CD4-positive, alpha-beta T cell treated with Interferon gamma for 1 hour (primary cell): ENCODE measurements at regions not wholly inside any gene's neighbourhood (a gene's known extent, or its start where the extent isn't known, plus 50 kb on each side); places are given as distances from the start of the nearest gene placed in this dataset.
"Not testable (repeated sequence)": the region's sequence is repeated elsewhere in the genome, so short reads cannot be mapped to it uniquely, and the experiment has no call there.

Experiments
- DNase-seq: peaks from one replicate; pipeline ENCODE4 v3.0.0-alpha.2; 2020

DNA sequence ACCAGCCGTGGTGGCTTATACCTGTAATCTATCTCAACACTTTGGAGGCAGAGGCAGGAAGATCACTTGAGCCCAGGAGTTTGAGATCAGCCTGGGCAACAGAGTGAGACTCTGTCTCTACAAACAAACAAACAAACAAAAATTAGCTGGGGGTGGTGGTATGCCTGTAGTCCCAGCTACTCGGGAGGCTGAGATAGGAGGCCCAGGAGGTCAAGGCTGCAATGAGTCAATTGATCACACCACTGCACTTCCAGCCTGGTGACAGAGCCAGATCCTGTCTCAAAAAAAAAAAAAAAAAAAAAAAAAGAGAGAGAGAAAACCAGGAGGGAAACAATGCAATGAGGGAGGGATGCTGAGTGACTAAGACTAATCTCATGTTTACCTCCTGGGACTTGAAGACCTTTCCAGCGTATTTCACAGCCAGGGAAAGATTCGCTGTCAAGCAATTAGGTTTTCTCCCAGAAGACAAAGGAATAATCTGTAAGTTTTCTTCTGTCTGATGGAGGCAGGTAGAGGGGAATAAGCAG is 51.1 kb upstream of the MIER3 start:
- DNase-seq: no peak

DNA sequence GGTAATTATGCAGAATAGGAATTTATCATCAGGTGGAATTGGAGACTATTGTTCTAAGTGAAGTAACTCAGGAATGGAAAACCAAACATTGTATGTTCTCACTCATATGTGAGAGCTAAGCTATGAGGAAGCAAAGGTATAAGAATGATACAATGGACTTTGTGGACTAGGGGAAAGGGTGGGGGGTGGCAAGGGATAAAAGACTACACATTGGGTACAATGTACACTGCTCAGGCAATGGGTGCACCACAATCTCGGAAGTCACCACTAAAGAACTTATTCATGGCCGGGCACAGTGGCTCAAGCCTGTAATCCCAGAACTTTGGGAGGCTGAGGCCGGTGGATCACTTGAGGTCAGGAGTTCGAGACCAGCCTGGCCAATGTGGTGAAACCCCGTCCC is 51.6 kb upstream of the MIER3 start:
- not testable (repeated sequence) for DNase-seq

DNA sequence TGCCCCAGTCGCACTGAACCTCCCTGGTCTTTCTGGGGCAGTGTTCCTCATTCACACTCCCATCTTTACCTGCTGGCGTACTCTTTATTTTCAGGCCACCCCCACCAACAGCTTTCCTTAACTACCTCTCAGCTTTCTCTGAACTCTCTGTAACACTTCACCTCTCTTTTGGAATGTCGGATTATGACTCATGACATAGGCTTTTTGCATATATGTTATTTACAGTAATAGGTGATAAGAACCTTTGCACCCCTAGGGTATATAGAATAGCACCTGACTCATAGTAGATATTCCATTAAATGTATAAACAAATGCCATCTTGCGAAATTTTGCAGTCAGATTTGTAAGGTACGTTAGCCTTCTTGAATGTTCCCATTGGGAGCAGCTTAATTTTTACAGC is 52.9 kb upstream of the MIER3 start:
- DNase-seq: no peak

DNA sequence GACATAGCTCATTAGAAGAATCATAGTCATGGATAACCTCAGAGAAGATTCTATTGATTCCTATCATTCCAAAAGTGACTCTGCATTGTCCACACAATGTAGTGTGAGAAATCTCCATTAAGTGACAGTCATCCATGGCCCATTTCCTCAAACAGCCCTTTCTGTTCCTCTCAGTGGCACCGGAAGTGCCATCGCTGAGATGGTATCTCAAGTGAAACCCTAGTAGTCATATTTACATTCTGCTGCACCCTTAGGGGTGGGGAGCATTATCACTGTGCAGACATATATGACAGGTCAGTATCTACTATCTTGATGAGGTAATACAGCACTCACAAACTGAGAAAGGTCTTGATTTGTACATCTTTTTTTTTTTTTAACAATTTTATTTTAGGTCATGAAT is 55.4 kb upstream of the MIER3 start:
- peak; percentile 5 for DNase-seq

DNA sequence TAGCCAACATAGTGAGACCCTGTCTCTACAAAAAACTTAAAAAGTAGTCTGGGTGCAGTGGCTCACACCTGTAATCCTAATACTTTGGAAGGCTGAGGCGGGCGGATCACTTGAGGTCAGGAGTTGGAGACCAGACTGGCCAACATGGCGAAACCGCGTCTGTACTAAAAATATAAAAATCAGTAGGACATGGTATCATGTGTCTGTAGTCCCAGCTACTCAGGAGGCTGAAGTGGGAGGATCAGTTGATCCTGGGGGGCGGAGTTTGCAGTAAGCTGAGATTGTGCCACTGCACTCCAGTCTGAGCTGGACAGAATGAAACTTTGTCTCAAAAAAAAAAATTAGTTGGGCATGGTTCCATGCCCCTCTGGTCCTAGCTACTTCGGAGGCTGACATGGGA is 57.9 kb upstream of the MIER3 start:
- no peak for DNase-seq

DNA sequence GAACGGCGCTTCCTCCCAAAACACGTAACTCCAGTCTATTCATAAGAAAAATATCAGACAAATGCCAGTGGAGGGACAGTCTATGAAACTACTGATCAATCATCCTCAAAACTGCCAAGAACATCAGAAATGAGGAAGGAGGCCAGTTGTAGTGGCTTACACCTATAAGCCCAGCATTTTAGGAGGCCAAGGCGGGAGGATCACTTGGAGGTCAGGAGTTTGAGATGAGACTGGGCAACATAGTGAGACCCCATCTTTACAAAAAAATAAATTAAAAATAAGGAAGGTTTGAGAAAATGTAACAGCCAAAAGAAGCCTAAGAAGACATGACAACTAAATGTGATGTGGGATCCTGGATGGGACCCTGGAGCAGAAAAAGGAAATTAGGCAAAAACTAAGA is 58.9 kb upstream of the MIER3 start:
- DNase-seq: no peak

DNA sequence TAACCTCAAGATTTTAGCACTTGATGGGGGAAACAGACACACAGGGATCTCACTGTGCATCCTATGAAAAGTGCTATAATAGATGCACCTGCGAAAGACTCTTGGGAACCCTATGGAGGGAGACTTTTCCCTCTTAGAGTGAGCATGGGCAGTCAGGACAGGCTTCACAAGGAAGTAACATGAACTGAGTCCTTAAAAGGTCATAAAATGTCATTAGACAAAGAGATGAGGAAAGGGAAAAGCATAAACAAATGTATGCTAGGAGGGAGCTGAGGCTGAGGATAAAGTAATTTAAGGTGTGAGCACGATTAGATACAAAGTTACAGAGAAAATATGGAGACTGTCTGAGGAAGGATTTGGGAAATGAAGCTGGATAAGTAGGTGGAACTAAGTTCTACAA is 60.6 kb upstream of the MIER3 start:
- DNase-seq: no peak

DNA sequence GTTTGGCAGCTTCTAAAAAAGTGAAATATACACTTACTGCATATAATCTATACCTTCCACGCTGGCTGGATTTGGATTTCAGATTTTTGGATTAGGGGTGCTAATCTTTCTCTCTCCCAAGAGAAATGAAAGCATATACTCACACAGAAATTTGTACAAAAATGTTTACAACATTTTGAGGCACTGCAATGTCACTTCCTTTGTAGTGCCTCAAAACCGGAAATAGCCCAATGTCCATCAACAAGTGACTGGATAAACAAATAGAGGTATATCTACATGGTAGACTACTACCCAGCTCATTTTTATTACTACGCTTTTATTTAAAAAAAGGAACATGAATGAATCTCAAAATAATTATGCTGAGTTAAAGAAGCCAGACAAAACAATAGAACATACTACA is 74.0 kb upstream of the MIER3 start:
- DNase-seq: no peak

DNA sequence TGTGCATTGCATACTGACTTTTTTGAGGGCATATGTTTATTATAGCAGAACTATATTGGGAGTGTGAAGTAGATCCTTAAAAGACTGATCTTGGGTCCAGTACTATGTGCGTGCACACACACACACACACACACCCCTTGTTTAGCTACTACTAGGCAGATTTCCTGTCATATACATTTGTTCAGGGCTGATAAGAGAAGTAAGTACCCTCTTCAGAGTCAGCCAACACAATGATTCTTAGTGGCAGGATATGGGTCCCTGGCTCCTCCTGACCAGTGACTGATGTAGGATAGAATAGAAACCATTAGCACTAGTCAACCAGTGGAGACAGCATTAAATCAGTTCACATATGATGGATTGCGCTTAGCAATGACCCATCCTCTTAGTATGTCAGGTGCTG is 76.2 kb upstream of the MIER3 start:
- DNase-seq: no peak

DNA sequence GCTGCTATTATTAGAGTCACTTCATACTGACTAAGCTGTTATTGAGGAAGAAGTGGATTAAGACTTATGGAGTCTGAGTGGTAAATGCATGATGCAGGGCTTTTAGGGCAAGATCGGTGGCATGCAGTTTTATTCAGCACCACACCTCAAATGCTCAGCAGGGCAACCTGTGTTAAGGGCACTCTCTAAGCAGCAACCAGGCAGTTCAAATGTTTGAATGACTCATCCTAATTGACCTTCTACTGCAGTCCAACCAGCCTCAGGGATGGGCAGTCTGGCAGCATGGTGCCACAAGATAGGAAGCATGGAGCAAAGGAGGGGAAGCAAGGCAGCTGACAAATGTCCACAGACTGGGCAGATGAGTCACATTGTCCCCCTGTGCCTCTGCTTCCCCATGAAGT is 80.2 kb upstream of the MIER3 start:
- no peak for DNase-seq

DNA sequence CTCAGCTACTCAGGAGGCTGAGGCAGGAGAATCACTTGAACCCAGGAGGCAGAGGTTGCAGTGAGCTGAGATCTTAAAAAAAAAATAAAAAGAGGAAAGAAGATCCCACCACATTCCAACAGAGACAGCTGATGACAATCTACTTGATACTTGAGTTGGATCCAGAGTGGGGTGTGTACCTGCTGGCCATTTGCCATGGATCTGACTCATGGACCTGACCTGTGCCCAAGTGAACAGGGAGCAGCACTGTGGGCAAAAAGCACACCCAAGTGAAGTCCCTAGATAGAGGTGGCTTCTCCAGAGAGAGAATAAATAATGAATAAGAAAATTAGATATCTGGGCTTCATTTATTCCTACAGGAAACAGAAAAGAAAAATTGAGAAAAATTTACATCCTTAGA is 81.2 kb upstream of the MIER3 start:
- DNase-seq: no peak

DNA sequence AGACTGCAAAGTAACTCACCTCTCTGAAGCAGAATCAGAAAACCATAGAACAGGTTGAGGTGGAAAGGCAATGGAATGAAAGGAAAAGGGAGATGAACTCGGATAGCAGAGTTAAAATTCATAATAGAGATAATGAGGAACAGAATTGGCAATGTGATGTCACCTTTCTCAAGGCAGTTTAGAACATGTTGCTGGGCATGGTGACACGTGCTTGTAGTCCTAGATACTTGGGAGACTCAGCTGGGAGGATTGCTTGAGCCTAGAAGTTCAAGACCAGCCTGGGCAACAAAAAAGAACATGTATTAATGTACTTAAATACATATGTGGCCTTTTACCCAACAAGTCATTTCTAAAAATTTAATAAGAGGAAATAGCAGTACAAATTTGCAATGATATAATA is 81.6 kb upstream of the MIER3 start:
- no peak for DNase-seq

DNA sequence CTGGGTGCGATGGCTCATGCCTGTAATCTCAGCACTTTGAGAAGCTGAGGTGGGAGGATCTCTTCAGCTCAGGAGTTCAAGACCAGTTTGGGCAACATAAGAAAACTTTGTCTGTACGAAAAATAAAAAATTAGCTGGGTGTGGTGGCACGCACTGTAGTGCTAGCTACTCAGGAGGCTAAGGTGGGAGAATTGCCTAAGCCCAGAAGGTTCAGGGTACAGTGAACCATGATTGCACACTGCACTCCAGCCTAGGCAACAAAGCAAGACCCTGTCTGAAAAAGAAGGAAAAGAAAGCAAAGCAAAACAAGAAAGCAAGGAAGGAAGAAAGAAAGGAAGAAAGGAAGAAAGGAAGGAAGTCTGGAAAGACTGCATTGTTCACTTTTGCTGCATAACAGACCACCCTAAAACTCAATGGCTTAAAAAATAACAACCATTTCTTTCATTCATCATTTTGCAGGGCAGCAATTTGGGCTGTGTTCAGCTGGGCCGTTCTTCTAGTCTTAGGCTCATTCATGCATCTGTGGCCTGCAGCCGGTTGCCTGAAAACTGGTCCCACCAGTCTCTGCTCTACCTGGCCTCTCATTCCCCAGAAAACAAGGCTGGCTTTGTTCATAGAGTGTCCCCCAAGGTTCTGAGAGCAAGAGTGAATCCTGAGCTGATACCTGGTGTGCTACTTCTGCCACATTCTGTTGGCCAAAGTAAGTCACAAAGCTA is 82.4 kb upstream of the MIER3 start:
- DNase-seq: no peak

DNA sequence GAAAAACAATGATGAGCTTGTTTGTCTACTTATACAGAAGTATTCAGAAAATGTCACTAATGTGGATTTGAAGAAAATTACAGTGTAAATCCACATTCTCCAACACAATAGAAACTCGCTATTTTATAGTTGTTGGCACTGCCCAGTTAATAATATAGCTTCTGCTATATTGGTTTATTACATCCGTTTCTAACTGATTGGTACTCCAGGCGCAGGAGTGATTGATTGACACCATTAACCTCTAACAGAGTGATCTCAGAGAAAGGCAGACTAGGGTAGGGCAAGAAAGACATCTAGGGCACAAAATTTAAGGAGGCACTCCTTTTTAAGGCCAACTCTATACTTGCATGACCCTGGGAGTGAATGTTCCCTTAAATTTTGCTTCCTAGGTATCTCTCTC is 84.0 kb upstream of the MIER3 start:
- DNase-seq: no peak

DNA sequence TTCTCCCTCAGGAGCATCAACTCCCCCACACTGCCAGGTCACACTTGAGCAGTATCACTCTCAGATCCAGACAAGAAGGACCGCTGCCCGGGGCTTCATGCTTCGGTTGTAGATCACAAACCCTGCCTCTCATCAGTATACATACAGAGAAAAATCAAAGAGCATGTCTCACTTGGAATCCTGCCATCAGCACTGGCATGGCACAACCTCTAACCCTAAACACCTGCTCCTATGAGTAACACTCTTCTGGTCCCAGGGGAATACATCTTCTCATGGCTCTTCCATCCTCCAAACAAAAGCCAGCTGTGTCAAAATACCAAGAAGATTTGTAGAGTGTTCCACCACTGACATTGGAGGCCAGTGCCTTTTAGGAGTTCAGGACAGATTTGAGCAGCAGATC is 84.8 kb upstream of the MIER3 start:
- no peak for DNase-seq

DNA sequence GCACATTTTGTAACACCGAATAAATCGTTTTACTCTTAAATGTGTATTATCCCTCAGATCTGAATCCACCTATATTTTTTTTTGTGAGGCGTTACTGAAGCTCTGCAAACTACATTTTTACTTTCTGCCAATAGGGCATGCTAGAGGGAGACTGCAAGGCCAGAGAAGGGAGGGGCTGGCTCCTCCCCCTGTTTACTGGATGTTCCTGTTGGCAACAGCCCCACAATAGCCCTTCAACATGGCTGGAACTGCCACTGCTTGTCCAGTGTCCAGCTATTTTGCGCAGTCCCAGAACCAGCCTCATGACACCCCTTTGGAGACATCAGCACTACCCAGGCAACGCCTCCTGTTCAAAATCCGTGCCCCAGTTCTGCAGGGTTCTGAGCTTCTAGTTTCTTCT is 85.4 kb upstream of the MIER3 start:
- DNase-seq: no peak

DNA sequence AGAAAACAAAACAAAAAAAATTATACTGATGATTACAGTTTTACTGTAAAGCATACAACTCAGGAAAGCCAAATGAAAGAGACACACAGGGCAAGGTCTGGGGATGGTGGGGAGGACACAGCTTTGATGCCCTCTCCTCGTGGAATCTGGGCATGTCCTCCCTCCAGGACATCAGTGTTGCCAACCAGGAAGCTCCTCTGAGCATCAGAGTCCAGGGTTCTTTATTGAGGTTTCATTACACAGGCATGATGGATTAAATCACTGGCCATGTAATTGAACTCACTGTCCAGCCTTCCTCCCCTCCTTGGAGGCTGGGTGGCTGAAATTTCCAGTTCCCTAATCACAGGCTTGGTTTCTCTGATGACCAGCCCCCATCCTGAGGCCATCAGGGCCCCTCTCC is 89.6 kb upstream of the MIER3 start:
- DNase-seq: no peak

DNA sequence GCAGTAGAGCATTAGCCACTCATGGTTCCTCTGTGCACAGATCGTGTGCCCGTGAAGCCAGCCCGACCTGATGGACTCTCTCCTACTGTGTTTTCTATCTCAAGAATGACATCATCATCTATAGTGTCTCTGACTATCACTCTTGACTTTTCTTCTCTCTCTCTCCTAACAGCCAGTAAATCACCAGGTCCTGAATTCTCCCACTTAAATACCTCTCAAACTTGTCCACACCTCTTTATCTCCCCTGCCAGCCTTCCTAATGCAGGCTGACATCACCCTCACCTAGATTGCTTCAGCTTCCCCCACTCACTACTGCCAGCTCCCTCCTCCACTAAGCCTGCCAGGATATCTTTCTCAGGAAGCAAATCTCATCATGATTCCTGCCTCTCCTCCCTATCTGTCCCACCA is 90.6 kb upstream of the MIER3 start:
- DNase-seq: no peak

DNA sequence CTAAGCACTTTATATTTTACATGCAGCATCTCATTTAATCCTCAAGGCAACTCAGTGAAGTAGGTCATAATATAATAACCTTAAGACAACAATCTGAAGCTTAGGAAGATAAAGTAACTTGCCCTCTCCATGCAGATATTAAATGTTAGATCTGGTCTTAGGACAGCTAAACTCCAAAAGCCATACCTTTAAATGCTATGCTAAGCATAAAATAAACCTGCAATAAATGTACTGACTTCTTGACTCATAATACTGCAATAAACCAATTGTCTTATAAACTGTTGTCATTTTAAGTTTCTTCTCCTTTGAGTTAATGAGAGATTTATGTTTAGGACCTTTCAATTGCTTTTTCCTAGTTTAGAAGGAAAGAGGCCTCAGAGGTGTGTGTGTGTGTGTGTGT is 102.2 kb upstream of the MIER3 start:
- DNase-seq: no peak

DNA sequence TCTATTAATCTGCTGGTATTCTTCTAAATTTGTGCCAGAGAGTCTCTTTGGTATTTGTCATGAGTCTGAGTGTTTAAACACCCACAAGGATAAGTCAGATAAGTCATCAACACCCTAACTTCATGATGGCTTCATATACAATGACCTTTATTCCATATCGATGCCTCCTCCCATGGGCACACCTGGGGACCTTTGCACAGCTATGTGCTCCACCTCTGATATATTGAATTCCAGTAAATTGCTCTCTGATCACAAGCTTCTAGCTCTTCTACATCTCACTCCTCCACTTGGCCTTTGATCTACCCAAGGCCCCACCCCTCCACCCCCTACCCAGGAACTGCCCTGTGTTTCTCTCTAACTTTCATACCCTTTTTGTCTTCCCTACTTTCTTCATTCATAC is 102.7 kb upstream of the MIER3 start:
- no peak for DNase-seq

DNA sequence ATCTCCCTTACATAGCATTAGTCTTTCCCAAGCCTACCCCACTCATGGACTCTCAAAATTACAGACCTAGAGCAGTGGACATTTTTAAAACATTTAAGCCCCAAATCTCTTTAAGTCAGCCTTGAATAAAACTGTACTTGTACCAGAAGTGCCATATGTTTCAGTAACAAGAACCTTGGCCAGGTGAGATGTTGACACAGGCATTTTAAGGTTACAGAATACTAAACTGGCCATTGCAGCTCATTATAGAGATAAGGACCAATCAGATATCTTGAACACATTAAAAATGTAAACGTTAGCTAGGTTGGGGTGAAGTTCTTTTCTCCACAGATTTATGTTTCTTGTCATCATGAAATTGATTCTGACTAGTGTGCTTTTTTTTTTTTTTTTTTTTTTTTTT is 103.8 kb upstream of the MIER3 start:
- no peak for DNase-seq

DNA sequence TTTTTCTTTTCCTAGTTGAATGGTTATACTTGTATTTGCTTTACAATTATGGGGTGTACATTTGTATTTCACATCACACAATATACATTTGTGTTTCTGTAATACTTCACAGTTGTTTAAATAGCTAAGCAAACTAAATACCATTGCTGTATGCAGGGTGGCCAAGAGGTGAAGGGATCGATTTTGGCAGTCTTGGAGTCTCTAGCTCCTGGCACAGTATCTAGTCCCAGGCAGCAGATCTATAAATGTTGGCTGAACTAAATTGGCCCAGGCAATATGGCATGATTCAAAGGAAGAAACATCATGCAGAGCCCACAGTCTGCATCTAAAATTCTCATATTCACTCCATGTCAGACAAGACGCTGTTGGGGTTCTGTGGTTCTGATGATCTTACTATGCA is 110.1 kb upstream of the GPBP1 start:
- no peak for DNase-seq

DNA sequence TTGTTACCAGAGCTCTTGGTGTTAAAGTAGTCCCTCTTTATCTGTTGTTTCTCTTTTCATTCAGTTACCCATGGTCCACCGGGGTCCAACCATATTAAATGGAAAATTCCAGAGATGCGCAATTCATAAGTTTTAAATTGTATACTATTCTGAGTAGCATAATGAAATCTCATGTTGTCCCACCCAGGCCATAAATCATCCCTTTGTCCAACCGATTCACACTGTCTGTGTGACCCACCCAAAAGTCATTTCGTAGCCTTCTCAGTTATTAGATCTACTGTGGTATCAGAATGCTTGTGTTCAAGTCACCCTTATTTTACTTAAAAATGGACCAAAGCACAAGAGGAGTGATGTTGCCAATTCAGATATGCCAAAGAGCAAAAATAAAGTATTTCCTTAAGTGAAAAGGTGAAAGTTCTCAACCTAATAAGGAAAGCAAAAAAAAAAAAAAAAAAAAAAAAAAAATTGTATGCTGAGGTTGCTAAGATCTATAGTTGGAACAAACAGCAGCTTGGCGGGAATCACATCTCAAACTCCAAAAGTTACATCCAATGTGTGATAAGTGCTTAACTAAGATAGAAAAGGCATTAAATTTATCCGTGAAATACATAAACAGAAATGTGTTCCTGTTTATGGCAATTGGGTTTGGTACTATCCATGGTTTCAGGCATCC is 106.8 kb upstream of the GPBP1 start:
- DNase-seq: no peak

DNA sequence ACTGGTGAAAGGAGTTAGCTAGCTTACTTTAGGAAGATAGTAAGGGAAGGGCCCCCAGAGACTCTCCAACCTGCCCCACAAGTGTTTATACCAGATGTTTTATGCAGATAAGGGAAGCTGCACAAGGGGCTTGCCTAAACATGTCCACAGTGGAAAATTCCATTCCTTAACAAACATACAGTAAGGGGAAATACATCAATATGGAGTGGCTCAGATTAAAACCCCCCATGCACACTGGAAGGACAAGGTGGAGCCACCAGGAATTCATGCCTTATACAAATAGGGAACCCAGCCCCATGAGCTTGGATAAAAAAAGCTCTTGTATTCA is 106.3 kb upstream of the GPBP1 start:
- DNase-seq: no peak
